SK-N-SH treated with all-trans-retinoic acid at 6 μM for 48 hours (cell line): ENCODE measurements at regions not wholly inside any gene's neighbourhood (a gene's known extent, or its start where the extent isn't known, plus 50 kb on each side); places are given as distances from the start of the nearest gene placed in this dataset.

ENCODE experiments used
- ATAC-seq: fragments of 200-7000 bp; cut with Tn5 transposase; 3 replicates; pipeline ENCODE4 v1.9.1; 2020; ENCODE audit warnings: mild to moderate bottlenecking, moderate library complexity
- ARNTL ChIP-seq: fragments of 450-650 bp; formaldehyde crosslinking; IDR thresholded peaks from 2 replicates; pipeline ENCODE4 v1.5.0; 2020; ENCODE audit warnings: low read depth, mild to moderate bottlenecking, moderate library complexity, borderline replicate concordance
- BACH2 ChIP-seq: fragments of 250-450 bp; sonication (Bioruptor Pico); IDR thresholded peaks from 2 replicates; pipeline ENCODE4 v1.9.0; 2021; ENCODE audit warnings: mild to moderate bottlenecking, borderline replicate concordance
- CREB5 ChIP-seq: fragments of 250-450 bp; sonication (Bioruptor Pico); IDR thresholded peaks from 2 replicates; pipeline ENCODE4 v1.5.1; 2020; ENCODE audit warnings: low read depth, mild to moderate bottlenecking, moderate library complexity
- CSDC2 ChIP-seq: fragments of 250-450 bp; sonication (Bioruptor Pico); IDR thresholded peaks from 2 replicates; pipeline ENCODE4 v1.5.0; 2020; ENCODE audit warnings: mild to moderate bottlenecking, moderate library complexity
- CSRNP3 ChIP-seq: fragments of 250-450 bp; sonication (Bioruptor Pico); IDR thresholded peaks from 2 replicates; pipeline ENCODE4 v1.5.1; 2021; ENCODE audit warnings: mild to moderate bottlenecking, moderate library complexity
- ESRRG ChIP-seq: fragments of 250-450 bp; sonication (Bioruptor Pico); IDR thresholded peaks from 2 replicates; pipeline ENCODE4 v1.6.1; 2021; ENCODE audit warnings: mild to moderate bottlenecking
- GLIS3 ChIP-seq: fragments of 250-450 bp; sonication (Bioruptor Pico); IDR thresholded peaks from 2 replicates; pipeline ENCODE4 v1.5.0; 2020; ENCODE audit warnings: mild to moderate bottlenecking, moderate library complexity
- ISL1 ChIP-seq: fragments of 250-450 bp; sonication (Bioruptor Pico); IDR thresholded peaks from 2 replicates; pipeline ENCODE4 v2.1.2; 2022; ENCODE audit warnings: mild to moderate bottlenecking, moderate library complexity
- OSR1 ChIP-seq: fragments of 250-450 bp; sonication (Bioruptor Pico); IDR thresholded peaks from 2 replicates; pipeline ENCODE4 v1.8.0; 2022; ENCODE audit warnings: moderate library complexity, mild to moderate bottlenecking, inconsistent platforms
- POU6F1 ChIP-seq: fragments of 250-450 bp; sonication (Bioruptor Pico); IDR thresholded peaks from 2 replicates; pipeline ENCODE4 v1.8.0; 2021; ENCODE audit warnings: low read depth, mild to moderate bottlenecking, moderate library complexity, borderline replicate concordance
- PPARA ChIP-seq: fragments of 250-450 bp; sonication (Bioruptor Pico); IDR thresholded peaks from 2 replicates; pipeline ENCODE4 v1.5.0; 2020; ENCODE audit warnings: mild to moderate bottlenecking, borderline replicate concordance
- SNAI2 ChIP-seq: fragments of 250-450 bp; sonication (Bioruptor Pico); IDR thresholded peaks from 2 replicates; pipeline ENCODE4 v1.5.0; 2020; ENCODE audit warnings: mild to moderate bottlenecking, moderate library complexity
- TCF4 ChIP-seq: fragments of 250-450 bp; sonication (Bioruptor Pico); IDR thresholded peaks from 2 replicates; pipeline ENCODE4 v1.8.0; 2021; ENCODE audit warnings: mild to moderate bottlenecking, moderate library complexity, borderline replicate concordance
- TOX ChIP-seq: fragments of 250-450 bp; sonication (Bioruptor Pico); IDR thresholded peaks from 2 replicates; pipeline ENCODE4 v1.8.0; 2021; ENCODE audit warnings: mild to moderate bottlenecking, moderate library complexity, borderline replicate concordance
- TSHZ2 ChIP-seq: fragments of 250-450 bp; sonication (Bioruptor Pico); IDR thresholded peaks from 2 replicates; pipeline ENCODE4 v1.5.0; 2020; ENCODE audit warnings: mild to moderate bottlenecking, moderate library complexity
- ZFP3 ChIP-seq: fragments of 250-450 bp; sonication (Bioruptor Pico); IDR thresholded peaks from 2 replicates; pipeline ENCODE4 v1.5.0; 2020; ENCODE audit warnings: mild to moderate bottlenecking, moderate library complexity
- ZFP30 ChIP-seq: fragments of 450-650 bp; formaldehyde crosslinking; IDR thresholded peaks from 2 replicates; pipeline ENCODE4 v1.5.0; 2022; ENCODE audit warnings: mild to moderate bottlenecking, moderate library complexity
- ZNF565 ChIP-seq: fragments of 450-650 bp; formaldehyde crosslinking; conservative IDR thresholded peaks from 2 replicates; pipeline ENCODE4 v1.5.0; 2020; ENCODE audit warnings: low read depth, mild to moderate bottlenecking, moderate library complexity
- ZNF70 ChIP-seq: fragments of 450-650 bp; formaldehyde crosslinking; IDR thresholded peaks from 2 replicates; pipeline ENCODE4 v1.5.0; 2020; ENCODE audit warnings: mild to moderate bottlenecking, moderate library complexity
- ZNF8 ChIP-seq: fragments of 450-650 bp; formaldehyde crosslinking; IDR thresholded peaks from 2 replicates; pipeline ENCODE4 v1.5.0; 2020; ENCODE audit warnings: mild to moderate bottlenecking, moderate library complexity

GRCh38 chr11:37951996-37952395 is 1354.0 kb upstream of the RAG2 start:
- ATAC-seq: no peak
- TF ChIP-seq TCF4 (CRISPR knock-in tag): peak; percentile 47; the same call in 1 of the 2 replicates
- no peak for TF ChIP-seq PPARA (CRISPR knock-in tag)

- TF ChIP-seq TSHZ2 (CRISPR knock-in tag): no peak
- no peak for TF ChIP-seq POU6F1
- no peak for TF ChIP-seq CSRNP3 (CRISPR knock-in tag)
- no peak for TF ChIP-seq TCF4 (CRISPR knock-in tag)
- TF ChIP-seq ISL1 (CRISPR knock-in tag): no peak
- TF ChIP-seq ZFP3: no peak
- no peak for TF ChIP-seq SNAI2 (CRISPR knock-in tag)
- no peak for TF ChIP-seq CSDC2 (CRISPR knock-in tag)
- no peak for TF ChIP-seq GLIS3 (CRISPR knock-in tag)
- TF ChIP-seq OSR1: no peak
- TF ChIP-seq ESRRG: no peak
- TF ChIP-seq TOX (CRISPR knock-in tag): no peak
- TF ChIP-seq ZNF565: no peak
- no peak for TF ChIP-seq ZNF70
- TF ChIP-seq BACH2 (CRISPR knock-in tag): no peak
- TF ChIP-seq, all 23 proteins: peak for 0
- no peak for ATAC-seq
Measured at GRCh38 chr11:37948258-37948657, 1350.2 kb upstream of the RAG2 start.

GRCh38 chr11:37947821-37948220 is 1349.8 kb upstream of the RAG2 start:
- ATAC-seq: no peak
- no peak for TF ChIP-seq ESRRG
- TF ChIP-seq CSDC2 (CRISPR knock-in tag): no peak
- TF ChIP-seq CSRNP3 (CRISPR knock-in tag): no peak
- TF ChIP-seq BACH2 (CRISPR knock-in tag): no peak
- no peak for TF ChIP-seq ZFP30

GRCh38 chr11:37946155-37946766 is 1348.2 kb upstream of the RAG2 start:
- ATAC-seq: peak; percentile 71; the same call in 2 of the 3 replicates
- no peak for TF ChIP-seq ARNTL (CRISPR knock-in tag)
- TF ChIP-seq ESRRG: no peak
- TF ChIP-seq PPARA (CRISPR knock-in tag): no peak
- TF ChIP-seq CSDC2 (CRISPR knock-in tag): no peak
- no peak for TF ChIP-seq GLIS3 (CRISPR knock-in tag)
- no peak for TF ChIP-seq ZNF70
- TF ChIP-seq TSHZ2 (CRISPR knock-in tag): no peak
- TF ChIP-seq POU6F1: no peak
- no peak for TF ChIP-seq CREB5 (CRISPR knock-in tag)
- TF ChIP-seq ISL1 (CRISPR knock-in tag): no peak
- TF ChIP-seq TCF4 (CRISPR knock-in tag): no peak
- TF ChIP-seq ZNF8 (CRISPR knock-in tag): no peak
- TF ChIP-seq, all 23 proteins: peak for 0
